ENCODE measurements at regions not wholly inside any gene's neighbourhood (a gene's known extent, or its start where the extent isn't known, plus 50 kb on each side); places are given as distances from the start of the nearest gene placed in this dataset.

DNA sequence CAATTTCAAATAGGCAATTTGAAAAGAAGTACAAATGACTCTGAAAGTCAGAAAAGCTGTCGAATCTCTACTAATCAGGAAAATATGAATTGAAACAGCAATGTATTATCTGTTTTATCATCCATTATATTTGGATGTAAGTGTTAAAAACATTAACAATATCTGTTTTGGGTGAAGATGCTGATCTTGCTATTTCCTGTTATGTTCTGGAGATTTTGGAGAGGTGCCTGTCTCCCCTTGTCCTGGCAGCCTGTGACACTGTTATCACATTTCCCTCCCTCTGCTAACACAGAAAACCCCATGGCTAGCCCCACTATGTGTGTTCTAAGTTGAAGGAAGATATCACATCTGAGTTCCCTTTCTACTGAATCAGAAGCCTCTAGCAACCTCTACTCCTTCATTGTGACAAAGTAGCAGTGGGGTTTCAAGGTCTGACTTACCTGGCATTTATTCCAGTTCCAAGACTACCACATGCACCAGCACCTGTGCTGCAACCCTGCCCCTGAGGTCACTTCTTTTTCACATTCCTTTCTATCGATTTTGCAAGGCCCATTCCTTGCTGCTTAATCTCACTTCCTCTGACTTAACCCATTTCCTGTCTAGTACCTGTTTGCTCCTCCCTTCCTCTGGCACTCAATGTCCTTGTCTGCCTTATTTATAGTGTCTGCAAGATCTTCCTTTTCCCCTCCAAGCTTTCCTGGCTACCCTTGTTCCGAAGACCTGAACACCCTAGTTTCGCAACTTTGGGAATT, 95.5 kb upstream of the COL8A1 start:
- no peaks in the 10 kb centered on the region for H3K36me3 ChIP-seq (ENCODE audit: insufficient read depth, low read length)
- H3K27me3 ChIP-seq (ENCODE audit: insufficient read depth, low read length) = no peaks in the 10 kb centered on the region
- no peak overlapping the region for H2AFZ ChIP-seq (ENCODE audit: low read length, unreplicated experiment)
- no peaks in the 10 kb centered on the region for H3K79me2 ChIP-seq (ENCODE audit: control insufficient read depth, insufficient read depth, low read length, unreplicated experiment)
- peak overlapping the region; percentile 88 for H3K27ac ChIP-seq (ENCODE audit: low read depth, low read length)
- peaks cover 43% of the 10 kb centered on the region for H3K4me1 ChIP-seq (ENCODE audit: control insufficient read depth, insufficient read depth, low read length, unreplicated experiment)
- H3K4me3 ChIP-seq (ENCODE audit: low read depth, low read length) = no peak overlapping the region

DNA sequence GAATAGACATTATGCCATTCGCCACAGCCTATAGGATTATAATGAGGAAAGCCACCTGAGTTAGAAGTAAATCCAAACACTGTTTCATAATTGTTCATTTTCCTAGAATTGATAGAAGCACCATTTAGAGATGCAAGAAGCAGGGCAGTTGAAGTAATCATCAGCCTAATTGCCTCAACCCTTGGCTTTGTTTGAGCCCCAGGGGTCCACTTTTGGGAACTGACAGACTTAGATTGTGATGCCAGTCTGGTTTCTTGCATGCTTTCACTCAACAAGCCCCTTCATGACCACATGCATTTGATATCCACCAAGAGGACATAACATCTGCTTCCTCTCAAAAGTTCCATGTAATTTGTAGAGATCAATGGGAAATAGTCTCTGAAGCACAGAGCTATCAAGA, 97.2 kb upstream of the COL8A1 start:
- no peaks in the 10 kb centered on the region for H3K36me3 ChIP-seq (ENCODE audit: insufficient read depth, low read length)
- no peak overlapping the region for H2AFZ ChIP-seq (ENCODE audit: low read length, unreplicated experiment)
- H3K27me3 ChIP-seq (ENCODE audit: insufficient read depth, low read length) = no peaks in the 10 kb centered on the region
- H3K4me1 ChIP-seq (ENCODE audit: control insufficient read depth, insufficient read depth, low read length, unreplicated experiment) = peaks cover 52% of the 10 kb centered on the region
- H3K4me3 ChIP-seq (ENCODE audit: low read depth, low read length) = no peak overlapping the region
- H3K79me2 ChIP-seq (ENCODE audit: control insufficient read depth, insufficient read depth, low read length, unreplicated experiment) = no peaks in the 10 kb centered on the region
- H3K27ac ChIP-seq (ENCODE audit: low read depth, low read length) = no peak overlapping the region

DNA sequence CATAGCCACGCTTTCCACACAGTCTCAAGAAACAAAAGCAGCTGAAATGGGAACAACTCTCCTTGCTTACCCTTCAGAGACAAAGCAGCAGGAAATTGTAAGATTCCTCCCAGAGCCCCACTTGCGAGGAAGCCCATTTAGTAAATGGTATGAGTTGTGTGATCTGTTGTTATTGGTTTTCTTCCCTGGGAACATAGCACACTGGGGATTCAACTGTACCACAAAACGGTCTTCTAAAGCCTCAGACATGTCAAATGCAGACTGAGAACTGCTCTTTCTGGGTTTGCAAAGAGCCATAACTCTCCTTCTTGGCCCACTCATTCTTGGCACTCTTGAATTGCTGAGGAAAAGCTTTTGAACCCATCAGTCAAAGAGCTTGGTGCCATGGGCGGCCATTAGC, 101.0 kb upstream of the COL8A1 start:
- H3K27ac ChIP-seq (ENCODE audit: low read depth, low read length) = no peak overlapping the region
- H3K4me3 ChIP-seq (ENCODE audit: low read depth, low read length) = no peak overlapping the region
- H3K79me2 ChIP-seq (ENCODE audit: control insufficient read depth, insufficient read depth, low read length, unreplicated experiment) = no peaks in the 10 kb centered on the region
- no peak overlapping the region for H2AFZ ChIP-seq (ENCODE audit: low read length, unreplicated experiment)
- H3K36me3 ChIP-seq (ENCODE audit: insufficient read depth, low read length) = no peaks in the 10 kb centered on the region
- H3K4me1 ChIP-seq (ENCODE audit: control insufficient read depth, insufficient read depth, low read length, unreplicated experiment) = peaks cover 34% of the 10 kb centered on the region
- H3K27me3 ChIP-seq (ENCODE audit: insufficient read depth, low read length) = no peaks in the 10 kb centered on the region

DNA sequence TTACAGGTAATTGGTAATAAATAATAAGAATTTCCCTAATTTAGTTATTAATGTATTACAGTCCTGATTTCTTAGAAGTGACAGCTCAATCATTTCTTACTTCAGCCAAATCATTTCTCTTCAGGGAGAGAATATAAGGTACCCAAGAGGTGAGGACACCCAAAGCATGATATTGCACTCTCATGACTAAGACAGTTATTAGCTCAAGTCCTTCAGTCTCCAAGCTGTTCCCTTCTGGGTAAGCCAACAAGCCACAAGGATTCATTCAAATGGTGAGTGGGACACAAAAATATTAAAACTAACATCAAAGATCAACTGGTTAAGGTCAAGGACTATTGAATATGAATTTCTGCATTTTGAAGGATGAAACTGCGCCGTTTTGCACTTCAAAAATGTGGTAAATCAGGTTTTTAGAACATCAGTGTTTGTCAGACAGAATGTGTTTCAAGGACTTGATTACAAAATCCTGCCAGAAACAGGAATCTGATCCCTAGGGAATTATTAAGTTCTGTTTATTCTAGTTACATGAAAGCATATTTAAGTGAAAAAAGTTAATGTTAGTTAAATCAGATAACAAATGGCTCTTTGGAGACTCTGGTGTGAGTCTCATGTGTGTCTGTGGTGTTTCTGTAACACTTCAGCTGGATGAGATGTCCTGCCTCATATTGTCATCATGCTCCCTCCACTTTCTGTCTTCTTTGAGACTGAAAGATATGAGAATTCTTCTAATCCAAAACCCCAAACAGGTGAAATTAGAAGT, 101.7 kb upstream of the COL8A1 start:
- Histone ChIP-seq H3K36me3 (ENCODE audit: insufficient read depth, low read length) (no peaks in the 10 kb centered on the region), H3K4me1 (ENCODE audit: control insufficient read depth, insufficient read depth, low read length, unreplicated experiment) (peaks cover 34% of the 10 kb centered on the region), H3K27me3 (ENCODE audit: insufficient read depth, low read length) (no peaks in the 10 kb centered on the region), H3K27ac (ENCODE audit: low read depth, low read length) (no peak overlapping the region), H3K4me3 (ENCODE audit: low read depth, low read length) (no peak overlapping the region), H2AFZ (ENCODE audit: low read length, unreplicated experiment) (no peak overlapping the region), H3K79me2 (ENCODE audit: control insufficient read depth, insufficient read depth, low read length, unreplicated experiment) (no peaks in the 10 kb centered on the region)

DNA sequence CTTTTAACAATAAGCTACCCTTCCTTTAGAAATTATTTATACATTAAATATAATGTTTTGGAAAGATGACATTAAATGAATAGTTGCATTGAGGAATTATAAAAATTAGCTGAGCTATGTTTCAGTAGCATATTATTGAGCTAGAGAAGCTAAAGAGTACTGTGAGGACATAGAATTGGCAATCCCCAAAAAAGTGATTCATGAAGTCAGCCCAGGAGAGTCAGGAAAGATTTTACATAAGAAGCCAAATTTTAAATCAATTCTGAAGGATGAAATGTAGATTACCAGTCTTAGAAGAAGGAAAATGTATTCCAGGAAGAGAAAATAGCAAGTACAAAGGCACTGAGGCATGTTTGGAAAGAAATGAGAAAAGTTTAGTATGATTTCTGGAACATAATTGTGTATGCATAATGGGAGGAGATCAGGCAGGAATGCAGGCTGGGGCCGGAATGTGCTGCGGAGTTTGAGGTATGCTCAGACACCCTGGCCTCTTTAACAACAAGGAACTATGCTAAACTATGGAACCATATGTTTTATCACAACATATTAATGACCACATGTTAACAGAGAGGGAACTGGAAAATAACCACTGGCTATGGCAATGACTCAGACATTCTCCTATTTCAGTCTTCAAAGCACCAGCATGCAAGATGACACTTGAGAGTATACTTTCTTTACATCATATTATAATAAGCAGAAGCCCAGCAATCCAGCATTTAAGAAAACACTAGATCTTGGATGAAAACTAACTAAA, 103.3 kb upstream of the COL8A1 start:
- Histone ChIP-seq H3K79me2 (ENCODE audit: control insufficient read depth, insufficient read depth, low read length, unreplicated experiment) (no peaks in the 10 kb centered on the region), H3K4me1 (ENCODE audit: control insufficient read depth, insufficient read depth, low read length, unreplicated experiment) (peaks cover 34% of the 10 kb centered on the region), H3K27me3 (ENCODE audit: insufficient read depth, low read length) (no peaks in the 10 kb centered on the region), H3K27ac (ENCODE audit: low read depth, low read length) (peak overlapping the region; percentile 58), H2AFZ (ENCODE audit: low read length, unreplicated experiment) (no peak overlapping the region), H3K36me3 (ENCODE audit: insufficient read depth, low read length) (no peaks in the 10 kb centered on the region), H3K4me3 (ENCODE audit: low read depth, low read length) (no peak overlapping the region)

DNA sequence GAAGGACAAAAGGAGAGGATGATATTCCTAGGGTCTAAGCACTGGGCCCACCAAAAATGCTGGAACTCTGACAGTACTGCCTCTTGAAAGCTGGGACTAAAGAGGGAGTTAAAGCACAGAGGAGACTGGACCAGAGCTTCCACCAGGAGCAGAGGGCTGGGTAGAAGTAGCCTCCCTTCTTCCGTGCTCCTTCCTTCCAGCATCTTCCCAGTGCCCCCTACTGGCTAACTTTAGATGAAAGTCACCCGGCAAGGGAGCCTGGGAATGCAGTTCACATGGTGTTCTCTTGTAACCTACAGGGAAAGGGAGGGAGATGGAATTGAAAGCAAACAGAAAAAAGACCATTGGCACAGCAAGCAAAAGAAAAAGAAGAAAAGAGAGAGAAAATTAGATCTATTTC, 106.1 kb upstream of the COL8A1 start:
- peak overlapping the region; percentile 61 for H2AFZ ChIP-seq (ENCODE audit: low read length, unreplicated experiment)

DNA sequence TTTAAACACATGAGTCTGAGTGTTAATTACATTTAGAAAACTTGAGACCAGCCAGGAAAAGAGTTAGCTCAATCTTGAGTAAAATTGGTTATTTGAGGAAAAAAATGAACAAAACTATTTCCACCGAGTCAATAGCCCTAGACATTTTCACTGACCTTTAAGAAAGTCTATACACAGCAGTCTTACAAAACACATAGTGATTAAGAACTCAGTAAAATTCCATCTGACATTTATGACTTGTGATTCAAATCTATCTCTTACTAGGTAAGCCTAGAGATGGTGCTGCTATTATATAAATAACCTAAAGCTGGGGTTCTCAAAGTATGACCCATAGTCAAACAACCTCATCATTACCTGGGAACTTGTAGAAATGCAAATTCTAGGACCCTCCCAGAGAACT, 109.1 kb upstream of the COL8A1 start:
- no peak overlapping the region for H3K4me3 ChIP-seq (ENCODE audit: low read depth, low read length)
- peaks cover 6% of the 10 kb centered on the region for H3K4me1 ChIP-seq (ENCODE audit: control insufficient read depth, insufficient read depth, low read length, unreplicated experiment)
- H3K27ac ChIP-seq (ENCODE audit: low read depth, low read length) = no peak overlapping the region
- H3K36me3 ChIP-seq (ENCODE audit: insufficient read depth, low read length) = no peaks in the 10 kb centered on the region
- H3K27me3 ChIP-seq (ENCODE audit: insufficient read depth, low read length) = no peaks in the 10 kb centered on the region
- no peak overlapping the region for H2AFZ ChIP-seq (ENCODE audit: low read length, unreplicated experiment)
- no peaks in the 10 kb centered on the region for H3K79me2 ChIP-seq (ENCODE audit: control insufficient read depth, insufficient read depth, low read length, unreplicated experiment)

More for the DNA sequence above, 106.1 kb upstream of the COL8A1 start:
- Histone ChIP-seq H3K27me3 (ENCODE audit: insufficient read depth, low read length) (no peaks in the 10 kb centered on the region), H3K36me3 (ENCODE audit: insufficient read depth, low read length) (no peaks in the 10 kb centered on the region), H3K4me1 (ENCODE audit: control insufficient read depth, insufficient read depth, low read length, unreplicated experiment) (peaks cover 34% of the 10 kb centered on the region), H3K4me3 (ENCODE audit: low read depth, low read length) (no peak overlapping the region), H3K79me2 (ENCODE audit: control insufficient read depth, insufficient read depth, low read length, unreplicated experiment) (no peaks in the 10 kb centered on the region), H3K27ac (ENCODE audit: low read depth, low read length) (no peak overlapping the region; the same call in 1 of the 2 replicates)

DNA sequence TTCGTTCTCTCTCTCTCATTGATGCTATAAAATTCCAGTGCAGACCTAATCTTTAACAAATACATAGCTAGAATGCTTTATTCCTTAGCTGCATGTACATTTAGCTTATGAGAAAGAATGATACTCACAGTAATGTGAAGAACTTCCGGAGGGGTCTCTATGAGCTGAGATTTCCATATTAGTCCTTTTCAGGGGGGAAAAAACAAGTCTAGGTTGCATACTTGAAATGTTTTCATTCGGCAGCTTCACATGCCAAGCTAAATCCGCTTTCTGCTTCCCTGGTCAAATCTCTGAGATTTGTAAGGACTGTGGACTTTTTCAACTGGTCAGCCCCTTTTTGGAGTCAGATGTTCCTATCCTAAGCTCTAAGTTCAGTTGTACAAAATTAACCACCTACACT, 111.5 kb upstream of the COL8A1 start:
- no peak overlapping the region for H3K27ac ChIP-seq (ENCODE audit: low read depth, low read length)
- H3K4me1 ChIP-seq (ENCODE audit: control insufficient read depth, insufficient read depth, low read length, unreplicated experiment) = peaks cover 4% of the 10 kb centered on the region
- no peak overlapping the region for H3K4me3 ChIP-seq (ENCODE audit: low read depth, low read length)
- no peaks in the 10 kb centered on the region for H3K27me3 ChIP-seq (ENCODE audit: insufficient read depth, low read length)
- no peaks in the 10 kb centered on the region for H3K79me2 ChIP-seq (ENCODE audit: control insufficient read depth, insufficient read depth, low read length, unreplicated experiment)
- no peaks in the 10 kb centered on the region for H3K36me3 ChIP-seq (ENCODE audit: insufficient read depth, low read length)
- no peak overlapping the region for H2AFZ ChIP-seq (ENCODE audit: low read length, unreplicated experiment)

DNA sequence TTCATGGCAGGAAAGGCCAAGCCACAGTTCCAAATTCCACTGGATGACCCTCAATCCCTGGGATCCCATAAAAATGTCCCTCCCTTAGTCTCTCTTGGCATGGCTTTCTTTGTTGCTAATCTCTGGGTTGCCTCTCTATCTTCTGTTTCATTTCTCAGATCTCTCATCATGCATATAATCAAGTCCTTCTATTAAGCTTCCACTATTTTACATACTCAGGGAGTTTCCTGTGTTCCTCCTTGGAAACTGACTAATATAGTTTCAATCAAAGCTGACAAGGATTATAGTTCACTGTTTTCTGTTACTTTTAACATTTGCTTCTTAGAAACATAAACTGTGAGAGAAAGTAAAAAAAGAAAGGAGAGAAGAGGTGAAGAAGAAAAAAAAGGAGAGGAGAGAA, 113.8 kb upstream of the COL8A1 start:
- Histone ChIP-seq H2AFZ (ENCODE audit: low read length, unreplicated experiment) (no peak overlapping the region), H3K27ac (ENCODE audit: low read depth, low read length) (no peak overlapping the region), H3K27me3 (ENCODE audit: insufficient read depth, low read length) (no peaks in the 10 kb centered on the region)

DNA sequence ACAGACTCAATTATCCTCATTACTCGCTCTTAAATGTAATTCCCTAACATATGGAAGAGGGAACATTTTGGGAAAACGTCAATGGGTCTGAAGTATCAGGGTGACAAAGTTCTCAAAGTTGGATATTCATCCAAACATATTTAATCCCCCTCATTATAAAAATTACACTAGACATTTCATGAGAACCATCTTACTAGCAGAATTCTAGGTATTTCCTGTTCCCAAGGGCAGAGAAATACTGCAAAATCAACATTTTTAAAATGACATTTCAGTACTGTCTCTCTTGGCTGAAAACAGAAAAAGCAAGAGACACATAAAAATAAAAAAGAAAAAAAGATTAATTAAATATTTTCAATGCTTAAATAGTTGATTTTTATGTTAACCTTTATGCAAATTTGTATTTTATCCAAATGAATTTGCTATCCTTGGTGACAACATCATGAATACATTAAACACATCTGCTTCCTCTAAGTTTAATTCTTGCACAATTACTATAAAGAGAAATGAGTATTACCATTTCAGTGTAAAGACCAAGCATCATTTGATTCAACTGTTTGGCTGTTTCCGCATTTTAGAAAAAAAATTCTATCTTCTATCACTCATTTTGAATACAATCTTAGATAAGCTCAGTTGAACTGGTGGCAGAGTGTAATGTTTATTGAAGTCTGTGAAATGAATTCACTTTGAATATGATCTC, 114.8 kb upstream of the COL8A1 start:
- Histone ChIP-seq H3K27me3 (ENCODE audit: insufficient read depth, low read length) (no peaks in the 10 kb centered on the region), H3K27ac (ENCODE audit: low read depth, low read length) (no peak overlapping the region), H2AFZ (ENCODE audit: low read length, unreplicated experiment) (no peak overlapping the region), H3K4me1 (ENCODE audit: control insufficient read depth, insufficient read depth, low read length, unreplicated experiment) (no peaks in the 10 kb centered on the region), H3K79me2 (ENCODE audit: control insufficient read depth, insufficient read depth, low read length, unreplicated experiment) (no peaks in the 10 kb centered on the region), H3K36me3 (ENCODE audit: insufficient read depth, low read length) (no peaks in the 10 kb centered on the region), H3K4me3 (ENCODE audit: low read depth, low read length) (no peak overlapping the region)

More for the DNA sequence above, 113.8 kb upstream of the COL8A1 start:
- Histone ChIP-seq H3K4me1 (ENCODE audit: control insufficient read depth, insufficient read depth, low read length, unreplicated experiment) (no peaks in the 10 kb centered on the region), H3K36me3 (ENCODE audit: insufficient read depth, low read length) (no peaks in the 10 kb centered on the region), H3K79me2 (ENCODE audit: control insufficient read depth, insufficient read depth, low read length, unreplicated experiment) (no peaks in the 10 kb centered on the region), H3K4me3 (ENCODE audit: low read depth, low read length) (no peak overlapping the region)
